ENCODE measurements at regions not wholly inside any gene's neighbourhood (a gene's known extent, or its start where the extent isn't known, plus 50 kb on each side); places are given as distances from the start of the nearest gene placed in this dataset.

GRCh38 chr6:50992232-50992631 is 173.6 kb downstream of the TFAP2B start (continued):
- TF ChIP-seq PATZ1 (CRISPR knock-in tag; IDR thresholded peaks at IDR 0.05; ENCODE audit: borderline replicate concordance): no peak
- TF ChIP-seq POU6F1 (CRISPR knock-in tag; IDR thresholded peaks at IDR 0.05; ENCODE audit: borderline replicate concordance, low read depth): no peak

- TF ChIP-seq TCF4 (CRISPR knock-in tag; IDR thresholded peaks at IDR 0.05; ENCODE audit: borderline replicate concordance) (no peak), OSR1 (CRISPR knock-in tag; IDR thresholded peaks at IDR 0.05) (no peak), ARNTL (CRISPR knock-in tag; IDR thresholded peaks at IDR 0.05; ENCODE audit: borderline replicate concordance, low read depth) (no peak), ZFP3 (CRISPR knock-in tag; IDR thresholded peaks at IDR 0.05) (no peak), CREB5 (CRISPR knock-in tag; IDR thresholded peaks at IDR 0.05; ENCODE audit: low read depth) (no peak), ZFP30 (CRISPR knock-in tag; IDR thresholded peaks at IDR 0.05) (no peak), ZC3H10 (CRISPR knock-in tag; IDR thresholded peaks at IDR 0.05) (no peak), ZNF565 (CRISPR knock-in tag; conservative IDR thresholded peaks at IDR 0.05; ENCODE audit: low read depth) (no peak), BACH2 (CRISPR knock-in tag; IDR thresholded peaks at IDR 0.05; ENCODE audit: borderline replicate concordance) (no peak), CSDC2 (CRISPR knock-in tag; IDR thresholded peaks at IDR 0.05) (no peak), SNAI2 (CRISPR knock-in tag; IDR thresholded peaks at IDR 0.05) (no peak), GLIS3 (CRISPR knock-in tag; IDR thresholded peaks at IDR 0.05) (no peak), ESRRG (CRISPR knock-in tag; IDR thresholded peaks at IDR 0.05) (no peak), PATZ1 (CRISPR knock-in tag; IDR thresholded peaks at IDR 0.05; ENCODE audit: borderline replicate concordance) (no peak)
- ATAC-seq: no peak
These were observed 174.3 kb downstream of the TFAP2B start for GRCh38 chr6:50992704-50993625.

GRCh38 chr6:50993941-50994720 is 175.5 kb downstream of the TFAP2B start:
- no peak for ATAC-seq

More at GRCh38 chr6:50993941-50994720, 175.5 kb downstream of the TFAP2B start:
- no peak for TF ChIP-seq ZFP3 (CRISPR knock-in tag; IDR thresholded peaks at IDR 0.05)
- TF ChIP-seq ISL1 (CRISPR knock-in tag; IDR thresholded peaks at IDR 0.05): no peak
- TF ChIP-seq POU6F1 (CRISPR knock-in tag; IDR thresholded peaks at IDR 0.05; ENCODE audit: borderline replicate concordance, low read depth): no peak
- TF ChIP-seq CREB5 (CRISPR knock-in tag; IDR thresholded peaks at IDR 0.05; ENCODE audit: low read depth): no peak
- no peak for TF ChIP-seq TSHZ2 (CRISPR knock-in tag; IDR thresholded peaks at IDR 0.05)
- TF ChIP-seq RARB (CRISPR knock-in tag; IDR thresholded peaks at IDR 0.05): no peak
- no peak for TF ChIP-seq ZNF565 (CRISPR knock-in tag; conservative IDR thresholded peaks at IDR 0.05; ENCODE audit: low read depth)
- no peak for TF ChIP-seq ZC3H10 (CRISPR knock-in tag; IDR thresholded peaks at IDR 0.05)
- TF ChIP-seq BACH2 (CRISPR knock-in tag; IDR thresholded peaks at IDR 0.05; ENCODE audit: borderline replicate concordance): no peak
- TF ChIP-seq SNAI2 (CRISPR knock-in tag; IDR thresholded peaks at IDR 0.05): no peak
- no peak for TF ChIP-seq PATZ1 (CRISPR knock-in tag; IDR thresholded peaks at IDR 0.05; ENCODE audit: borderline replicate concordance)

Measured in SK-N-SH treated with all-trans-retinoic acid at 6 μM for 48 hours (cell line).